HG03432 (cell line): ENCODE measurements at regions not wholly inside any gene's neighbourhood (a gene's known extent, or its start where the extent isn't known, plus 50 kb on each side); places are given as distances from the start of the nearest gene placed in this dataset.

ENCODE experiments used
- ATAC-seq: cut with Tn5 transposase; IDR thresholded peaks from one replicate; pipeline ENCODE4 v1.9.1; 2021; ENCODE audit warnings: mild to moderate bottlenecking, moderate library complexity; ENCODE audit not compliant: unreplicated experiment

DNA sequence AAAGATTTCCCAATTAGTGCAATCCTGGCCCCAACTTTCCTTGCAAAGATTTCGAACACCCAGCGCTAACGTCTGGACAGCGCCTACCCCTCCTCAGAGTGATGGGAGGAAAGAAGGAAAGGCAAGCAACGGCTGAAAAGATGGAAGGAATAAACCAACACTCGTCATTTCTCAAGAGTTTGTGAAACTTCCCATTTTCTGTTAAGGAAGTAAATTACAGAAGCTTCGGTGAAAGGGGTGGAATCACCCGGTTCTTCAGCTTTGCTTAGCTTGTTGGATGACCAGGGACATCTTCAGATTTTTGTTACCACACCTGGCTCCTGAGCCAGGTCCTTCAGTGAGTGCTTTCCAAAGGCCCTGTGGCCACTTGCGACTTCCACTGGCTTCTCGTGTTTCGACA, 313.1 kb downstream of the SKIDA1 start:
- no peak for ATAC-seq

DNA sequence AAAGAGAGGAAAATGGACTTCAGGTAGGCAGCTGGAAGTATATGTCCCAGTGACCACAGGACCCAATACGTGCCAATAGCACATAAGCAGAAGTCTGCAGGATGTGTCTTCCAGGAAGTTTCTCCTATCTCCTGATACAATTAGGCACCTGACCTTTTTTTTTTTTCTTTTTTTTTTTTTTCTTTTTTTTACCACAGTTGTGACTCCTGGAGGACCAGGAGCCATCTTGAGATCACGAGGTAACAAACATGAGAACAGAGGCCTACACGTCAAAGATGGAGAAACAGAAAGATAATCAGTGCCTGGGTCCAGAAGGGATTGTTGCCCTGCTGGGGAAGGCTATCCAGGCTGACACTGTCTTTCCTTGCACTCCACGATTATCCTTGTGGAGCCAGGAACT, 312.4 kb upstream of the NEBL start:
- no peak for ATAC-seq

GRCh38 chr10:21208666-21209316, 311.7 kb upstream of the NEBL start:
- no peak for ATAC-seq

DNA sequence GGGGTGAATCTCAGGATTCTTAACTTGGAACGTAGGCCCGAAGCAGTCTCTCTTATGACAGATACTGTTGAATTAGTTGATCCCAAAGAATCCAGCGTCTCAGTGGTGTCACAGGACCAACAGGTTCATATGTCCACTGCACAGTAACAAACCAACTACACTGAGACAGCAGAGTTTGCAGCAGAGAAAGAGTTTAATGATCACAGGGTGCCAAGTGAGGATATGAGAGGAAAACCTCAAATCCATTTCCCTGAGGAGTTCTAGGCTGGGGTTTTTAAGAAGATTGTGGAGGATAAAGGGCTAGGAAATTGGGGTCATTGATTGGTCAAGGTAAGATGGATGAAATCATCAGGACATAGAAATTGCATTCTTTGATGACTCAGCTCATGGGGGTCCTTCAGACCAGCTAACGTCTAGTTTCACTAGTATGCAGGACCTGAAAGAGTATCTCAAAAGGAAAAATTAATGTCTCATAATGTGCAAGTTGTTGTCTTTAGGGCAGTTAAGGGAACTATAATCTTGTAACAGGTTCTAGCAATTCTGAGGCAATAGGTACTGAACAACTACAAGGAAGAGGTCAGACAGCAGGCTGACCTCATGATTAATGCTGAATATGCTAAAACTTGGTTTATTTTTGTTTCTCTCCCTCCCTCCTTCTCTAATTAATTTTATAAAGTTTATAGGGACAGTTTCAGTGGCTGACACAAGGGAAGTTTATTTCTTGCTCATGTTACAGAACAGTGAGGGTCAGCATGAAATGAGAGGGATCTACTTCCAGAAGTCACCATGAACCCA, 310.9 kb upstream of the NEBL start:
- ATAC-seq = no peak

DNA sequence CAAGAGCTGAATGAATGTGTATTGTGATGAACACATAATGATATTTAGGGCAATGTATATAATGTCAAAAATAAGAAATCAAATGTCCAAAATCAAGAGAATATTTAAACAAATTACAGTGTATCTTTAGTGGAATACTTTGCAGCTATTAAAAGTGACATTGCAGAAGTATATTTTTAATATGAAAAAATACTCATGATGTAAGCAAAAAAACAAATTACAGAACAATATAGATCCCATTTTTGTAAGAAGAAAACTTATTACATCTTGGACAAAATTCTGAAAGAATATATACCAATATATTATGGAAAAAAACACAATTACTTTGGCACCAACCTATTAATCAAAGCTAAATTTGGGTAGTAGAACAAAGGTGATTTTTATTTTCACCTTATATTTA, 308.2 kb upstream of the NEBL start:
- no peak for ATAC-seq

DNA sequence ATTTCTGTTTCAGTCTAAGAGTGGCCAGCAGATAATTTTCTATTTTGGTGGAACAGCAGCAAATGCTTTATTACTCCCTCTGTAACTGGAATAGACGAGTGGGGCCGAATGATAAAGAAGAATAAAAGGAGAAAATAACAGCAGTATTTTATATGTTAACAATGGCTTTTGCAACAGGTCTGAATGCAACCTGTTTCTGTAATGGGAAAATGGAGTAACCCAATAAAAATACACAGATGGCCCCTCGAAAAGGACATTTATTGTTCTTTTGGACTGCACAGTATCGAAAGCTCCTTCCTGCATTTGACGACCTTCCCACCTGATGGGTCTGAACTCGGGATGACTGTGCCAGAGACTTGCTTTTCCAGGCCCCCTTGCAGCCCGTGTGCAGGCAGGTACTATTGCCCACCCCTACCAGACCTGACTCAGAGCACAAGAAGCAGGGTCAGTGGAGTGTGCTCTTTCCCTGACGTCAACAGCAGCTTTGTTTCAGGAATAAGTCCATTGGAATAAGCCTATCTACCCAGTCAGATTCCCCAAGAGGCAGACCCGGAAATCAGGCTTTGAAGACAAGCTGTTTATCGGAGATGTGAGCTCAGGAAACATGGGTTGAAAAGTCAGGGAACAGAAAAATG, 306.5 kb upstream of the NEBL start:
- ATAC-seq = no peak

- ATAC-seq = no peak
Measured at GRCh38 chr10:21202776-21203462, 305.8 kb upstream of the NEBL start.

GRCh38 chr10:21199501-21199900, 302.4 kb upstream of the NEBL start:
- no peak for ATAC-seq

- ATAC-seq = no peak
Measured at GRCh38 chr10:21197838-21198237, 300.7 kb upstream of the NEBL start.

DNA sequence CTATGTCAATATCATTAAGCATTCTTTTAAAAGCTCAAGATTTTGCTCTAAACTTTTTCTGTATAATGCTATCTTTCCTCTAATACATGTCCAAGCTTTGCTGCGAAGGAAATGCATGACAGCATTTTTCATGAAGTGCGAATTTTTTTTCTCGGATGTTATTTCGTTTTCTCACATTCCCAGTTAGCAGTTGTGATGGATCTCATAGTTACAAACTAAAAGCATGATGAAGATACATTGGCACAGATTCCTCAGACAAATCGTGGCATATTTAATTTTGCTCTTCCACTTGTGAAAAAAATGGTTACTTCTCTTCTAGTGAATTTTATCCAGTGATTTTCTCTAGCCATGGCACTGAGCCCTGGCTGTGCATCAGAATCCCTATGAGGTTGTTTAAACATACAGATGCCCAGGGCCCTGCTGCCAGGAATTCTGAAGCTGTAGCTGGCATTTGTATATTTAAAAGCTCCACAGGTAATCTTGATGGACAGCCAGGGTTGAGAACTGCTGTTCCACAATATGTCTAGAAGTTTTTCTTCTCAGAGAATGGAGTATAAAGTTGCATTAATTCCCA, 299.8 kb upstream of the NEBL start:
- ATAC-seq = no peak

DNA sequence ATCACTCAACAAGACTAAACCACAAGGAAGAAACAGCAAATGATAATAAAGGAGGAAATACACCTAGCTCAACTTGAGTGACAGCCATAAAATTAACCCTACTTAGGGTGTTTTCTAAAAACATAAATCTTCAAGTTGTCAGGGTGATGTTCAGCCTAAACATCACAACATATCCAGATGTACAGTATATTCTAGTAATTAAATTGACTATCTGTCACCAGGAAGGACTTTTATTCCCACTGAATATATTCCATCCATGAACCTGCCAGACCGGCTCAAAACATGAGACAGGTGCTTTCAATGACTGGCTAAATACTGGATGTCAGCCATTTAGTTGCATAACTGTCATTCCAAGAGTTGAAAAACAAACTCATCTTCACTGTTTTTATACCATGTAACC, 298.1 kb upstream of the NEBL start:
- no peak for ATAC-seq

DNA sequence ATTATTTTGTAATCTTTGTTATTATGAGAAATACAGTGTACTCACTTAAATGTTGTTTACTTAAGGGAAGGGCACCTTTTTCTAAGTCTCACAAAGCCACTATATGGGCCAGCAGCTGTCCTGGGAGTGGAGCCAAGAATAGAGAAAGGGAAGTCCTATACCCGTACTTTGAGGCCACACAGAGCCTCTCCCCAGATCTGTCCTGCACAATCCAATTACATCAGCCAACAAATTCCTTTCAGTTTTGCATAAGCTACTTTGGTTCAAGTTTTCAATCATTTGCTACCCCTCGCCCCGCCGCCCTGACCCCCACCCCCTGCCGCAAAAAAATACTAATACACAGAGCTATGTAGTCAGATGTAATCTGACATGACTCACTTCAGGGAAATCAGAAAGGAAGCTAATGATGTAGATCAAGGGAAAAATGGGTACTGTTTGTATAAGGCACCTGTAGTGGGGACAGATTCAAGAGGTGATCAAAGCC, 297.4 kb upstream of the NEBL start:
- ATAC-seq = no peak

- ATAC-seq = no peak
Measured at GRCh38 chr10:21193196-21193595, 296.1 kb upstream of the NEBL start.

GRCh38 chr10:21191512-21191911, 294.4 kb upstream of the NEBL start:
- no peak for ATAC-seq

DNA sequence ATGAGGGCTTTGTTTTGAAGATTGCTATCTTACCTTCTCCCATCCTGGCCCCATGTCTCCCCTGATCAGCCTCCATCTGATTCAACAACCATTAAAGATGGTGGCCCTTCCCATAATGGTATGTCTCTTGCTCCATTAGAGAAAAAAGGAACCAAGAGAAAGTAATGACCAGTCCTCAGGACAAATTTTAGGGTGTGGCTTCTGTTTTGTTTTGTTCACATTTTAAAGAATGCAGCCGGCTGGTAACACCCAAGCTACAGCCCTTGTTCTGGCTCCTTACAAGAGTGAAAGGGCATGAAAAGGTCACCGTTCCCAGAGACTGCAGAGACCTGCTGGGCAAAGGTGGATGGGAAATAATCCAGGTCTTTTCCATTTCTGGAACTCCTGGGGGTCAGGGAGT, 287.9 kb upstream of the NEBL start:
- ATAC-seq = no peak

DNA sequence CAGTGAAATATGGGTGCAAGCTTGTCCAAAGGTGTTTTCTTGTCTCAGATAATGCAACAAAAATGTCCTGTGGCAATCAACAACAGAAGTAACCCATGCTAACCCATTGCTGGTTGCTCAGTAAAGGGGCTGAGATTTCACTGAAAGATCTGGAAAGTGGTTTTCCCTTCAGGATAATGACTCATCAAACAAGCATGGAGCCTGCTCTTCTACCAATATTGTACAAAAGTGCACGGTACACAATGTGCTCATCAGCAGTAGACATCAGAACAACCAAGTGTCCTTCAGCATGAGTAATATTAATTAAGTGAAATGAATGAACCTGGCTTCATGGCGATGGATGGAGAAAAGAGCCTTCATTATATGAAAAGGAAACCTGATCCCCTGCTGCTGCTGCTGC, 287.1 kb upstream of the NEBL start:
- no peak for ATAC-seq

DNA sequence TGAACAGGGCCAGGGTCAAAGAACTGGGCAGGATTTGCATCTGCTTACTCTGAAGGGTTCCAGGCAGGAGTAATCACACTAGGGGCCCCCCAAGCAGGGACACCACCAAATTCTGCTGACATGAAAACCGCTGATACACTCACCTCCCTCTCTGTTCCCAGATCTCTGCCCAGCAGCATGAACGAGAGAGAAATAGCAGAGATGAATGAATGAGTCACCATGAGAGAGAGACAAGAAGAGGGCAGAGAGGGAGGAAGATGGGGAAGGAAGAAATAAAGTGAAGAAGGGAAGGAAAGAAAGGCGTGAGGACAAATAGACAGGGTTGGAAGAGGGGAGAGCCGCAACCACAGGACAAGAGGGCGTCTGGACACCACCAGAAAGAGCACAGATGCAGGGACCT, 285.9 kb upstream of the NEBL start:
- no peak for ATAC-seq

GRCh38 chr10:21181451-21181850, 284.3 kb upstream of the NEBL start:
- ATAC-seq = no peak

GRCh38 chr10:21180604-21181003, 283.5 kb upstream of the NEBL start:
- no peak for ATAC-seq

DNA sequence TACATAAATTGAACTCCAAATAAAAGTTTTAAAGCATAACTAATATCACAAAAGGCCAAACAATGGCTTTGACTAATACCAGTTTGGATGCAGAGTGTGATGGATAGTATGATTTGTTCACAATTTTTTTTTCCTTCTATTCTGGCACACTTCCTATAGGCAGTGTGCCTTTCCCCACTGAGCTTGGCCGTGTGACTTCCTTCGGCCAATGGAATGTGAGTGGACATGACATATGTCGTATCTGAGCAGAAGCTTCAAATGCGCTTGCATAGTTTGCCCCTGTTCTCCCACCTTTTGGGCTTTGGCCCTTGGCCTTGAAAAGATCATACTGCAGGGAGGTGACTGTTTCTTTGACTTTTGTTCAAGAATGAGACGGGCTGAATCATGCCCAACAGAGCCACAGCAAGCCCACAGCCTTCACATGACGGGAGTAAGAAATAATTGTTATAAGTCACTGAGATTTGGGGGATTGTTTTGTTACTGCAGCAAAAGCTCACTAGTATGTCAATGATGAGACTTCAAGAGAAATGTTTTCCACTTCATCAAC, 279.9 kb upstream of the NEBL start:
- ATAC-seq = no peak

- no peak for ATAC-seq
Measured at GRCh38 chr10:21175797-21176196, 278.7 kb upstream of the NEBL start.
